GM12878 (cell line): ENCODE measurements at regions not wholly inside any gene's neighbourhood (a gene's known extent, or its start where the extent isn't known, plus 50 kb on each side); places are given as distances from the start of the nearest gene placed in this dataset.

ENCODE experiments used
- ATAC-seq: fragments of 200-7000 bp; cut with Tn5 transposase; 3 replicates; pipeline ENCODE4 v1.9.1; 2020; ENCODE audit warnings: mild to moderate bottlenecking, moderate library complexity
- BruUV-seq: library from RNA; stranded (reverse); fragments of 400-500 nt; replicated peaks from 2 replicates; lab custom pipeline; 2021; lab: Mats Ljungman, UMichigan
- CTCF ChIA-PET: fragments of 300-600 bp; sonication (Branson Sonifier 250); formaldehyde crosslinking; extraction: SDS; loops from one replicate; lab custom pipeline; 2021; ENCODE audit warnings: inconsistent platforms; lab: Yijun Ruan, JAX
- POLR2A ChIA-PET: fragments of 350-600 bp; formaldehyde crosslinking; extraction: SDS; loops from one replicate; lab custom pipeline; 2021; ENCODE audit warnings: inconsistent platforms; lab: Charles Lee
- RAD21 ChIA-PET: fragments of 300-600 bp; sonication (Branson Sonifier 250); formaldehyde crosslinking; loops from one replicate; lab custom pipeline; 2023; ENCODE audit warnings: antibody characterized with exemption; ENCODE audit not compliant: unreplicated experiment; lab: Charles Lee
- SMC1A ChIA-PET: fragments of 300-600 bp; sonication (Branson Sonifier 250); formaldehyde crosslinking; loops from one replicate; lab custom pipeline; 2023; ENCODE audit not compliant: unreplicated experiment, uncharacterized antibody; lab: Charles Lee
- DNase-seq: peaks from one replicate; pipeline ENCODE4 v3.0.0-alpha.2; 2011; ENCODE audit warnings: low read depth, low spot score
- FAIRE-seq: peaks from 3 replicates; lab custom pipeline; 2011; peaks lifted over from hg19 to GRCh38; lab: Jason Lieb, UNC
- H2AFZ ChIP-seq: 2 replicates; pipeline ENCODE4 v1.6.0; 2011; ENCODE audit warnings: low read depth, low read length, control low read depth; ENCODE audit not compliant: control insufficient read depth
- H3K27ac ChIP-seq: 2 replicates; pipeline ENCODE4 v1.5.1; 2011; ENCODE audit warnings: control low read depth; ENCODE audit not compliant: control insufficient read depth, insufficient read depth
- H3K27me3 ChIP-seq, 2 experiments: replicated peaks in 1 of 2; 2 replicates each; pipeline versions ENCODE4 v1.6.0 to v1.6.1; 2011; ENCODE audit warnings: low read length in 1 of 2; ENCODE audit not compliant: control insufficient read depth in 2 of 2, insufficient read depth in 2 of 2
- H3K36me3 ChIP-seq, 2 experiments: 2 replicates each; pipeline ENCODE4 v1.5.1; 2011; ENCODE audit warnings: low read length in 1 of 2; ENCODE audit not compliant: control insufficient read depth in 2 of 2, insufficient read depth in 2 of 2
- H3K4me1 ChIP-seq: 2 replicates; pipeline ENCODE4 v1.6.1; 2011; ENCODE audit warnings: mild to moderate bottlenecking, low read length, moderate library complexity, mixed read lengths; ENCODE audit not compliant: control insufficient read depth, insufficient read depth
- H3K4me2 ChIP-seq: 2 replicates; pipeline ENCODE4 v1.6.0; 2011; ENCODE audit warnings: control low read depth; ENCODE audit not compliant: control insufficient read depth, insufficient read depth
- H3K4me3 ChIP-seq: fragments of 200-600 bp; sonication (generic); 2 replicates; pipeline ENCODE4 v1.5.1; 2016
- H3K79me2 ChIP-seq: 2 replicates; pipeline ENCODE4 v1.6.0; 2011; ENCODE audit warnings: low read length; ENCODE audit not compliant: control insufficient read depth, insufficient read depth
- H3K9ac ChIP-seq: 2 replicates; pipeline ENCODE4 v1.8.0; 2011; ENCODE audit warnings: low read length, control low read depth, mixed read lengths; ENCODE audit not compliant: control insufficient read depth, insufficient read depth
- H3K9me3 ChIP-seq: replicated peaks from 3 replicates; pipeline ENCODE4 v1.5.1; 2011; ENCODE audit warnings: mild to moderate bottlenecking, low read length; ENCODE audit not compliant: control insufficient read depth, insufficient read depth
- H4K20me1 ChIP-seq: 2 replicates; pipeline ENCODE4 v1.6.0; 2011; ENCODE audit not compliant: control insufficient read depth, insufficient read depth
- CBFB ChIP-seq: IDR thresholded peaks from 2 replicates; pipeline ENCODE4 v1.6.1; 2016; ENCODE audit warnings: antibody characterized with exemption, low read depth
- CBX5 ChIP-seq: sonication (generic); IDR thresholded peaks from 2 replicates; pipeline ENCODE4 v1.6.1; 2016; ENCODE audit warnings: low read depth, moderate library complexity, mild to moderate bottlenecking, inconsistent platforms
- GATAD2B ChIP-seq: fragments of 450-650 bp; conservative IDR thresholded peaks from 2 replicates; pipeline ENCODE4 v1.6.1; 2017; ENCODE audit warnings: low read depth, mild to moderate bottlenecking, moderate library complexity
- NR2C2 ChIP-seq: IDR thresholded peaks from 2 replicates; pipeline ENCODE4 v1.6.1; 2011; ENCODE audit warnings: borderline replicate concordance, low read depth; ENCODE audit not compliant: control insufficient read depth, insufficient read length
- NRF1 ChIP-seq: conservative IDR thresholded peaks from 2 replicates; pipeline ENCODE4 v1.6.1; 2011; ENCODE audit warnings: mild to moderate bottlenecking, low read depth, low read length, improper control_type of control experiment
- POLR2AphosphoS2 ChIP-seq: IDR thresholded peaks from 2 replicates; pipeline ENCODE4 v1.6.1; 2011; ENCODE audit warnings: low read depth, mild to moderate bottlenecking, low read length, improper control_type of control experiment, moderate library complexity
- YBX1 ChIP-seq: fragments of 450-650 bp; IDR thresholded peaks from 2 replicates; pipeline ENCODE4 v1.6.1; 2016; ENCODE audit warnings: antibody characterized with exemption
- ZZZ3 ChIP-seq: IDR thresholded peaks from 2 replicates; pipeline ENCODE4 v1.6.1; 2011; ENCODE audit warnings: low read depth; ENCODE audit not compliant: control insufficient read depth, insufficient read length
- WGBS: methylation state at CpG from one replicate; pipeline ENCODE4 v1.1.6; 2016; ENCODE audit warnings: low lambda C conversion rate; ENCODE audit not compliant: insufficient replicate concordance, insufficient coverage; ENCODE audit errors: missing lambda C conversion rate; 5-methylcytosine and 5-hydroxymethylcytosine counted together
- in situ Hi-C: fragments of 300-500 bp; cut with MboI; formaldehyde crosslinking; loops from 9 replicates; pipeline ENCODE4 v1.14.3; 2018; ENCODE audit warnings: mixed read lengths
- intact Hi-C: fragments of 100-400 bp; cut with micrococcal nuclease; formaldehyde crosslinking; loops from one replicate; pipeline ENCODE4 v1.14.2; 2022; ENCODE audit not compliant: unreplicated experiment
- TF ChIP-seq, protein P1 (sequence below): fragments of 450-650 bp; IDR thresholded peaks from 2 replicates; pipeline ENCODE4 v1.6.1; 2017; ENCODE audit warnings: borderline replicate concordance
- TF ChIP-seq, protein P2 (sequence below): IDR thresholded peaks from 2 replicates; pipeline ENCODE4 v1.6.1; 2011; ENCODE audit warnings: low read depth, mild to moderate bottlenecking, low read length, moderate library complexity, borderline replicate concordance; ENCODE audit errors: extremely low read depth
- TF ChIP-seq, protein P3 (sequence below): fragments of 450-650 bp; IDR thresholded peaks from 2 replicates; pipeline ENCODE4 v1.6.1; 2014; ENCODE audit warnings: mild to moderate bottlenecking
- TF ChIP-seq, protein P4 (sequence below): IDR thresholded peaks from 2 replicates; pipeline ENCODE4 v1.6.1; 2011; ENCODE audit warnings: borderline replicate concordance, low read depth, mild to moderate bottlenecking, moderate library complexity, mixed read lengths, low read length; ENCODE audit not compliant: insufficient read depth; ENCODE audit errors: extremely low read length
- TF ChIP-seq, protein P5 (sequence below): fragments of 450-650 bp; formaldehyde crosslinking; IDR thresholded peaks from 2 replicates; pipeline ENCODE4 v1.5.0; 2022; ENCODE audit warnings: mild to moderate bottlenecking, missing genetic modification characterization
- TF ChIP-seq, protein P6 (sequence below): fragments of 450-650 bp; conservative IDR thresholded peaks from 2 replicates; pipeline ENCODE4 v1.6.1; 2017; ENCODE audit warnings: mild to moderate bottlenecking, moderate library complexity

DNA sequence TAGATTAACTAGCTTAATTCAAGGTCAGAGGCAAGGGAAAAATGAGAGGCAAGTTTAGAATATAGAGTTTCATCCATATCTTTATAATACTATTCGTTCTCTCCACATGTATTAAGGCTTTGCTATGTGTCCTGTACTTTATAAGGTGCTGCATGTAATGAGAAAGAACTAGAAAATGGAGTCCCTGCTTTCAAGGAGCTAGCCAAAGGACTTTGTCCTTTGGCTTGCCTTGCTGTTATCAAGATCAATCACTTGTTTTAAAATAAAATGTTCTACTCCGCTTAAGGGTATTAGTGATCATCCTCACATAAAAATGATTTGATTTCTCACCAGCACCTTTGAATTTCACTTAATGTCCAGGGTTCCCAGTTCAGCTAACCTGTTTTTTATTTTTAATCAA lies 470.9 kb downstream of the WDR72 start (continued):
- TF ChIP-seq, protein P1, sequence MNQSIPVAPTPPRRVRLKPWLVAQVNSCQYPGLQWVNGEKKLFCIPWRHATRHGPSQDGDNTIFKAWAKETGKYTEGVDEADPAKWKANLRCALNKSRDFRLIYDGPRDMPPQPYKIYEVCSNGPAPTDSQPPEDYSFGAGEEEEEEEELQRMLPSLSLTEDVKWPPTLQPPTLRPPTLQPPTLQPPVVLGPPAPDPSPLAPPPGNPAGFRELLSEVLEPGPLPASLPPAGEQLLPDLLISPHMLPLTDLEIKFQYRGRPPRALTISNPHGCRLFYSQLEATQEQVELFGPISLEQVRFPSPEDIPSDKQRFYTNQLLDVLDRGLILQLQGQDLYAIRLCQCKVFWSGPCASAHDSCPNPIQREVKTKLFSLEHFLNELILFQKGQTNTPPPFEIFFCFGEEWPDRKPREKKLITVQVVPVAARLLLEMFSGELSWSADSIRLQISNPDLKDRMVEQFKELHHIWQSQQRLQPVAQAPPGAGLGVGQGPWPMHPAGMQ: no peak
- no peak for TF ChIP-seq CBX5

DNA sequence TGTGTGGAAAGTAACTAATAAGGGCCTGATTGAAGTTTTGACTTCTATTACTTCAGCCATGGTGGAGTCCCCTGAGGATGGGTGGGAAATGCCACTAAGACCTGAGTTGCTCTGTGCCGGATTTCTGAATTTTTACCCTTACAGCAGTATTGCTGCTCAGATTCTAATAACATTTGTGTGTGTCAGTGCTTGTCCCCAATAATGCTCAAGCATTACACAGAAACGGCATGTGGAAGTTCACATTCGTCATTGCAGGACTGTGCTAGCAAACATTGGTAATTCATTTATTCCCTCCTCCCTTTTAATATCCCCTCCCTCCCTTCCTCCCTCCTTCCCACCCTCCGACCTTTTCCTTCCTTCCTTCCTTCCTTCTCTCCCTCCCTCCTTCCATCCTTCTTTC lies 484.5 kb upstream of the ONECUT1 start:
- ATAC-seq (no peak), DNase-seq (no peak), FAIRE-seq (no peak)
- Histone ChIP-seq H3K79me2 (no peaks in the 10 kb centered on the region), H3K4me2 (no peak overlapping the region), H3K27me3 (no peaks in the 10 kb centered on the region), H3K4me3 (no peak overlapping the region), H3K36me3 (no peaks in the 10 kb centered on the region), H3K9ac (no peak overlapping the region), H3K27ac (no peak overlapping the region), H2AFZ (no peak overlapping the region), H4K20me1 (no peaks in the 10 kb centered on the region), H3K4me1 (no peaks in the 10 kb centered on the region), H3K9me3 (no peaks in the 10 kb centered on the region)
- ChIA-PET RAD21 (no interaction called here), POLR2A (no interaction called here), SMC1A (no interaction called here), CTCF (no interaction called here)
- 18% methylated on average over 3 of the region's 4 CpGs for WGBS
- no TSS peak for BruUV-seq
- in situ Hi-C loops: no loop called here
- intact Hi-C loops: no loop called here
- TF ChIP-seq, protein P2, sequence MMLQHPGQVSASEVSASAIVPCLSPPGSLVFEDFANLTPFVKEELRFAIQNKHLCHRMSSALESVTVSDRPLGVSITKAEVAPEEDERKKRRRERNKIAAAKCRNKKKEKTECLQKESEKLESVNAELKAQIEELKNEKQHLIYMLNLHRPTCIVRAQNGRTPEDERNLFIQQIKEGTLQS: no peak
- TF ChIP-seq, protein P3, sequence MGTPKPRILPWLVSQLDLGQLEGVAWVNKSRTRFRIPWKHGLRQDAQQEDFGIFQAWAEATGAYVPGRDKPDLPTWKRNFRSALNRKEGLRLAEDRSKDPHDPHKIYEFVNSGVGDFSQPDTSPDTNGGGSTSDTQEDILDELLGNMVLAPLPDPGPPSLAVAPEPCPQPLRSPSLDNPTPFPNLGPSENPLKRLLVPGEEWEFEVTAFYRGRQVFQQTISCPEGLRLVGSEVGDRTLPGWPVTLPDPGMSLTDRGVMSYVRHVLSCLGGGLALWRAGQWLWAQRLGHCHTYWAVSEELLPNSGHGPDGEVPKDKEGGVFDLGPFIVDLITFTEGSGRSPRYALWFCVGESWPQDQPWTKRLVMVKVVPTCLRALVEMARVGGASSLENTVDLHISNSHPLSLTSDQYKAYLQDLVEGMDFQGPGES: no peak
- TF ChIP-seq, protein P4, sequence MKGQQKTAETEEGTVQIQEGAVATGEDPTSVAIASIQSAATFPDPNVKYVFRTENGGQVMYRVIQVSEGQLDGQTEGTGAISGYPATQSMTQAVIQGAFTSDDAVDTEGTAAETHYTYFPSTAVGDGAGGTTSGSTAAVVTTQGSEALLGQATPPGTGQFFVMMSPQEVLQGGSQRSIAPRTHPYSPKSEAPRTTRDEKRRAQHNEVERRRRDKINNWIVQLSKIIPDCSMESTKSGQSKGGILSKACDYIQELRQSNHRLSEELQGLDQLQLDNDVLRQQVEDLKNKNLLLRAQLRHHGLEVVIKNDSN: no peak
- TF ChIP-seq ZZZ3: no peak
- TF ChIP-seq CBFB: no peak
- TF ChIP-seq, protein P5, sequence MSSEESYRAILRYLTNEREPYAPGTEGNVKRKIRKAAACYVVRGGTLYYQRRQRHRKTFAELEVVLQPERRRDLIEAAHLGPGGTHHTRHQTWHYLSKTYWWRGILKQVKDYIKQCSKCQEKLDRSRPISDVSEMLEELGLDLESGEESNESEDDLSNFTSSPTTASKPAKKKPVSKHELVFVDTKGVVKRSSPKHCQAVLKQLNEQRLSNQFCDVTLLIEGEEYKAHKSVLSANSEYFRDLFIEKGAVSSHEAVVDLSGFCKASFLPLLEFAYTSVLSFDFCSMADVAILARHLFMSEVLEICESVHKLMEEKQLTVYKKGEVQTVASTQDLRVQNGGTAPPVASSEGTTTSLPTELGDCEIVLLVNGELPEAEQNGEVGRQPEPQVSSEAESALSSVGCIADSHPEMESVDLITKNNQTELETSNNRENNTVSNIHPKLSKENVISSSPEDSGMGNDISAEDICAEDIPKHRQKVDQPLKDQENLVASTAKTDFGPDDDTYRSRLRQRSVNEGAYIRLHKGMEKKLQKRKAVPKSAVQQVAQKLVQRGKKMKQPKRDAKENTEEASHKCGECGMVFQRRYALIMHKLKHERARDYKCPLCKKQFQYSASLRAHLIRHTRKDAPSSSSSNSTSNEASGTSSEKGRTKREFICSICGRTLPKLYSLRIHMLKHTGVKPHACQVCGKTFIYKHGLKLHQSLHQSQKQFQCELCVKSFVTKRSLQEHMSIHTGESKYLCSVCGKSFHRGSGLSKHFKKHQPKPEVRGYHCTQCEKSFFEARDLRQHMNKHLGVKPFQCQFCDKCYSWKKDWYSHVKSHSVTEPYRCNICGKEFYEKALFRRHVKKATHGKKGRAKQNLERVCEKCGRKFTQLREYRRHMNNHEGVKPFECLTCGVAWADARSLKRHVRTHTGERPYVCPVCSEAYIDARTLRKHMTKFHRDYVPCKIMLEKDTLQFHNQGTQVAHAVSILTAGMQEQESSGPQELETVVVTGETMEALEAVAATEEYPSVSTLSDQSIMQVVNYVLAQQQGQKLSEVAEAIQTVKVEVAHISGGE (CRISPR knock-in tag): no peak
- no peak for TF ChIP-seq NRF1
- TF ChIP-seq, protein P6, sequence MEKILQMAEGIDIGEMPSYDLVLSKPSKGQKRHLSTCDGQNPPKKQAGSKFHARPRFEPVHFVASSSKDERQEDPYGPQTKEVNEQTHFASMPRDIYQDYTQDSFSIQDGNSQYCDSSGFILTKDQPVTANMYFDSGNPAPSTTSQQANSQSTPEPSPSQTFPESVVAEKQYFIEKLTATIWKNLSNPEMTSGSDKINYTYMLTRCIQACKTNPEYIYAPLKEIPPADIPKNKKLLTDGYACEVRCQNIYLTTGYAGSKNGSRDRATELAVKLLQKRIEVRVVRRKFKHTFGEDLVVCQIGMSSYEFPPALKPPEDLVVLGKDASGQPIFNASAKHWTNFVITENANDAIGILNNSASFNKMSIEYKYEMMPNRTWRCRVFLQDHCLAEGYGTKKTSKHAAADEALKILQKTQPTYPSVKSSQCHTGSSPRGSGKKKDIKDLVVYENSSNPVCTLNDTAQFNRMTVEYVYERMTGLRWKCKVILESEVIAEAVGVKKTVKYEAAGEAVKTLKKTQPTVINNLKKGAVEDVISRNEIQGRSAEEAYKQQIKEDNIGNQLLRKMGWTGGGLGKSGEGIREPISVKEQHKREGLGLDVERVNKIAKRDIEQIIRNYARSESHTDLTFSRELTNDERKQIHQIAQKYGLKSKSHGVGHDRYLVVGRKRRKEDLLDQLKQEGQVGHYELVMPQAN: no peak
- no peak for TF ChIP-seq GATAD2B
- no peak for TF ChIP-seq POLR2AphosphoS2
- TF ChIP-seq YBX1: no peak
- TF ChIP-seq NR2C2: no peak
- no peak for TF ChIP-seq CBX5
